ENCODE measurements at regions not wholly inside any gene's neighbourhood (a gene's known extent, or its start where the extent isn't known, plus 50 kb on each side); places are given as distances from the start of the nearest gene placed in this dataset.

DNA sequence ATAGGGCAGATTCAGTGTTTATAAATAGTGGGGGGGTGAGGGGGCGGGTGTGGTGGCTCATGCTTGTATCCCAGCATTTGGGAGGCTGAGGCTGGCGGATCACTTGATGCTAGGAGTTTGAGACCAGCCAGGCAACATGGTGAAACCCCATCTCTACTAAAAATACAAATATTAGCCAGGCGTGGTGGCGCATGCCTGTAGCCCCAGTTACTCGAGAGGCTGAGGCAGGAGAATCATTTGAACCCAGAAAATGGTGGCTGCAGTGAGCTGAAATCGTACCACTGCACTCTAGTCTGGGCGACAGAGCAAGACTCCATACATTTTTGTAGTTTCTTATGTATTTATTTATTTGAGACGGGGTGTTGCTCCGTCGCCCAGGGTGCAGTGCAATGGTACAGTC lies 109.0 kb upstream of the ZNF217 start:
- Histone ChIP-seq H3K4me3 (no peak overlapping the region), H3K27ac (no peak overlapping the region), H3K27me3 (no peaks in the 10 kb centered on the region), H3K36me3 (no peaks in the 10 kb centered on the region), H3K4me1 (ENCODE audit: insufficient read depth) (peaks cover 2% of the 10 kb centered on the region), H3K9me3 (no peaks in the 10 kb centered on the region)
- TF ChIP-seq, protein P1, sequence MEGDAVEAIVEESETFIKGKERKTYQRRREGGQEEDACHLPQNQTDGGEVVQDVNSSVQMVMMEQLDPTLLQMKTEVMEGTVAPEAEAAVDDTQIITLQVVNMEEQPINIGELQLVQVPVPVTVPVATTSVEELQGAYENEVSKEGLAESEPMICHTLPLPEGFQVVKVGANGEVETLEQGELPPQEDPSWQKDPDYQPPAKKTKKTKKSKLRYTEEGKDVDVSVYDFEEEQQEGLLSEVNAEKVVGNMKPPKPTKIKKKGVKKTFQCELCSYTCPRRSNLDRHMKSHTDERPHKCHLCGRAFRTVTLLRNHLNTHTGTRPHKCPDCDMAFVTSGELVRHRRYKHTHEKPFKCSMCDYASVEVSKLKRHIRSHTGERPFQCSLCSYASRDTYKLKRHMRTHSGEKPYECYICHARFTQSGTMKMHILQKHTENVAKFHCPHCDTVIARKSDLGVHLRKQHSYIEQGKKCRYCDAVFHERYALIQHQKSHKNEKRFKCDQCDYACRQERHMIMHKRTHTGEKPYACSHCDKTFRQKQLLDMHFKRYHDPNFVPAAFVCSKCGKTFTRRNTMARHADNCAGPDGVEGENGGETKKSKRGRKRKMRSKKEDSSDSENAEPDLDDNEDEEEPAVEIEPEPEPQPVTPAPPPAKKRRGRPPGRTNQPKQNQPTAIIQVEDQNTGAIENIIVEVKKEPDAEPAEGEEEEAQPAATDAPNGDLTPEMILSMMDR (IDR thresholded peaks at IDR 0.05): no peak
- TF ChIP-seq POLR2A (IDR thresholded peaks at IDR 0.05) (no peak), EP300 (IDR thresholded peaks at IDR 0.05) (no peak)
- 96 to 98% (median 96%) methylated on average over 10 of the region's 10 CpGs for WGBS, 3 donors
- intact Hi-C loops (cut with DNase I): no loop called here
- DNase-seq: no peak

DNA sequence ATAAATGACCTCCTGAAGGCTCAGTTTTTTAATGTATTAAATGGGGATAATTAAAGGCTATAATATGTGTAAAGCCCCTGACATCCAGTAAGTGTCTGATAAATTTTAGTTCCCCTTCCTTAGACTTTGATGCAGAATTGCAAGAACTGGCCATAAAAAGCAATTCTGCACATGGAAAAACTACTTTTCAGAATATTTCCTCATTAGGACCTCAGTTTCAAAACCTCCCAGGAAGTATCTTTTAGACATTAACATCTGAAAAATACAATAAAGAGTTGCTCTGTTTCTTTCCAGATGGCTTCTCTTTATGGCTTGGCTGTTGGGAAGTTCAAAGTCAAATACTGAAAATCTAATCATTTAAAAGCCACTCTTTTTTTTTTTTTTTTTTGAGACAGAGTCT lies 106.3 kb upstream of the ZNF217 start:
- no peaks in the 10 kb centered on the region for H3K27me3 ChIP-seq
- H3K4me3 ChIP-seq: no peak overlapping the region
- TF ChIP-seq EP300 (IDR thresholded peaks at IDR 0.05) (no peak), POLR2A (IDR thresholded peaks at IDR 0.05) (no peak)
- TF ChIP-seq, protein P1 (IDR thresholded peaks at IDR 0.05): no peak
- intact Hi-C loops (cut with DNase I): no loop called here
- no peaks in the 10 kb centered on the region for H3K4me1 ChIP-seq (ENCODE audit: insufficient read depth)
- H3K36me3 ChIP-seq: no peaks in the 10 kb centered on the region
- H3K9me3 ChIP-seq: no peaks in the 10 kb centered on the region
- DNase-seq: no peak
- H3K27ac ChIP-seq: no peak overlapping the region

DNA sequence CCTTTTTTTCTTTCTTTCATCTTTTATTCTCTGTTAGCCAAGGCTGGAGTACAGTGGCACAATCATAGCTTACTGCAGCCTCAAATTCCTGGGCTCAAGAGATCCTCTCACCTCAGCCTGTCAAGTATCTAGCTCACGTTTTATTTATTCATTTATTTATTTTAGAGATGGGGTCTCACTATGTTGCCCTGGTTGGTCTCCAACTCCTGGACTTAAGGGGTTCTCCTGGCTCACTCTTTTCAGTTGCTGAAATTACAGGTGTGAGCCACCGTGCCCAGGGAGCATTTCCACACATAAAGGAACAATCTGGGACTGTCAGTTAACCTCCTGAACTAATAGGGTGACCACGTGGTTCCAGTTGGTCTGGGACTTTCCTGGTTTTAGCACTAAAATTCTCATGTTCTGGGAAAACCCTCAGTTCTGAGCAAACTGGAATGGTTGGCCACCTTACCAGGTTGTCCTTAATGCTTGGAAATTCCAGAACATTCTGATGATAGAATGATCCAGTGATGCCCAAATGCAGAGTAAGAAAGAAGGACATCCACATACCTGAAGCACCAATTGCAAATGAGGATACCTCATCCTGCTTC lies 105.5 kb upstream of the ZNF217 start:
- DNase-seq: no peak
- Histone ChIP-seq H3K36me3 (no peaks in the 10 kb centered on the region), H3K9me3 (no peaks in the 10 kb centered on the region), H3K27me3 (no peaks in the 10 kb centered on the region), H3K27ac (no peak overlapping the region), H3K4me3 (no peak overlapping the region), H3K4me1 (ENCODE audit: insufficient read depth) (no peaks in the 10 kb centered on the region)
- TF ChIP-seq, protein P1 (IDR thresholded peaks at IDR 0.05): no peak
- TF ChIP-seq POLR2A (IDR thresholded peaks at IDR 0.05): no peak
- TF ChIP-seq EP300 (IDR thresholded peaks at IDR 0.05): no peak
- intact Hi-C loops (cut with DNase I): no loop called here
- WGBS, 3 donors: 72 to 79% (median 76%) methylated on average over 3 of the region's 3 CpGs

DNA sequence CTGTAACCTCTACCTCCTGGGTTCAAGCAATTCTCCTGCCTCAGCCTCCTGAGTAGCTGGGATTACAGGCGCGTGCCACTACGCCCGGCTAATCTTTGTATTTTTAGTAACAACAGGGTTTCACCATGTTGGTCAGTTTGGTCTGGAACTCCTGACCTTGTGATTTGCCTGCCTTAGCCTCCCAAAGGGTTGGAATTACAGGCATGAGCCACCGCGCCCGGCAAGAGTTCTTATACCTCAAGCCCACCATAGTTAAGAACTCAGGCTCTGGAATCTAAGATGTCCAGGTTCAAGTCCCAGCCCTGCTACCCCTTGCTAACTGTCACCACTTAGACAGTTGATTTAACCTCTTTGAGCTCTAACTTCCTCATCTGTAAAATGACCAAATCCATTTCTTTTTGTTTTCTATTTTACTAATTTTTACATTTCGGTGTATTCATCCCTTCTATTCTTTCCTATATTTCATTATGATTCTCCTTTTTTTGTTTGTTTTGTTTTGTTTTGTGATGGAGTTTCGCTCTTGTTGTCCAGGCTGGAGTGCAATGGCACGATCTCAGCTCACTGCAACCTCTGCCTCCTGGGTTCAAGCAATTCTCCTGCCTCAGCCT lies 104.8 kb upstream of the ZNF217 start:
- TF ChIP-seq, protein P1 (IDR thresholded peaks at IDR 0.05): no peak
- no peak for TF ChIP-seq EP300 (IDR thresholded peaks at IDR 0.05)
- TF ChIP-seq POLR2A (IDR thresholded peaks at IDR 0.05): no peak
- WGBS, 3 donors: 83 to 89% (median 88%) methylated on average over 10 of the region's 10 CpGs
- no peaks in the 10 kb centered on the region for H3K27me3 ChIP-seq
- H3K36me3 ChIP-seq: no peaks in the 10 kb centered on the region
- intact Hi-C loops (cut with DNase I): no loop called here
- no peak overlapping the region for H3K4me3 ChIP-seq
- no peak for DNase-seq
- no peaks in the 10 kb centered on the region for H3K4me1 ChIP-seq (ENCODE audit: insufficient read depth)
- H3K9me3 ChIP-seq: no peaks in the 10 kb centered on the region
- no peak overlapping the region for H3K27ac ChIP-seq
